Loucy (cell line): ENCODE measurements at regions not wholly inside any gene's neighbourhood (a gene's known extent, or its start where the extent isn't known, plus 50 kb on each side); places are given as distances from the start of the nearest gene placed in this dataset.

Experiments
- CTCF ChIP-seq: fragments of 200-600 bp; sonication (generic); conservative IDR thresholded peaks from 2 replicates; pipeline ENCODE4 v1.5.1; 2014; ENCODE audit warnings: mild to moderate bottlenecking, antibody characterized with exemption, low read length
- EZH2phosphoT487 ChIP-seq: fragments of 200-600 bp; IDR thresholded peaks from 2 replicates; pipeline ENCODE4 v1.6.1; 2018; ENCODE audit warnings: antibody characterized with exemption, mild to moderate bottlenecking, moderate library complexity, borderline replicate concordance

- TF ChIP-seq CTCF (no peak), EZH2phosphoT487 (no peak)
Observed at GRCh38 chr14:83816761-83817160, 1713.2 kb upstream of the FLRT2 start.
